Calu3 (cell line): ENCODE measurements at regions not wholly inside any gene's neighbourhood (a gene's known extent, or its start where the extent isn't known, plus 50 kb on each side); places are given as distances from the start of the nearest gene placed in this dataset.

Experiments
- BruUV-seq: library from RNA; stranded (reverse); fragments of 400-500 nt; replicated peaks from 2 replicates; lab custom pipeline; 2021; lab: Mats Ljungman, UMichigan
- CTCF ChIA-PET: fragments of 300-600 bp; sonication (Branson Sonifier 250); formaldehyde crosslinking; loops from one replicate; lab custom pipeline; 2022; ENCODE audit warnings: antibody characterized with exemption; lab: Charles Lee
- DNase-seq: peaks from one replicate; pipeline ENCODE4 v3.0.0; 2022
- H3K27ac Mint-ChIP-seq: one replicate; pipeline ENCODE4 v1.8.0; 2022; ENCODE audit warnings: mixed read lengths; ENCODE audit not compliant: unreplicated experiment
- H3K27me3 Mint-ChIP-seq: one replicate; pipeline ENCODE4 v1.8.0; 2022; ENCODE audit warnings: mixed read lengths; ENCODE audit not compliant: unreplicated experiment
- H3K36me3 Mint-ChIP-seq: one replicate; pipeline ENCODE4 v1.8.0; 2022; ENCODE audit warnings: mild to moderate bottlenecking, moderate library complexity, mixed read lengths; ENCODE audit not compliant: insufficient read depth, unreplicated experiment
- H3K4me1 Mint-ChIP-seq: one replicate; pipeline ENCODE4 v1.8.0; 2022; ENCODE audit warnings: mild to moderate bottlenecking, low read depth, mixed read lengths; ENCODE audit not compliant: unreplicated experiment
- H3K4me3 Mint-ChIP-seq: one replicate; pipeline ENCODE4 v1.8.0; 2022; ENCODE audit warnings: mild to moderate bottlenecking, low read depth, moderate library complexity, mixed read lengths; ENCODE audit not compliant: unreplicated experiment
- H3K9me3 Mint-ChIP-seq: one replicate; pipeline ENCODE4 v1.8.0; 2022; ENCODE audit warnings: low read depth, mixed read lengths; ENCODE audit not compliant: unreplicated experiment
- intact Hi-C: fragments of 100-400 bp; cut with micrococcal nuclease; formaldehyde crosslinking; loops from one replicate; pipeline ENCODE4 v1.10.0; 2022; ENCODE audit not compliant: unreplicated experiment
- TF ChIP-seq, protein P1 (sequence below): fragments of 200-600 bp; IDR thresholded peaks from one replicate; pipeline ENCODE4 v1.8.0; 2022; ENCODE audit warnings: antibody characterized with exemption; ENCODE audit not compliant: unreplicated experiment

DNA sequence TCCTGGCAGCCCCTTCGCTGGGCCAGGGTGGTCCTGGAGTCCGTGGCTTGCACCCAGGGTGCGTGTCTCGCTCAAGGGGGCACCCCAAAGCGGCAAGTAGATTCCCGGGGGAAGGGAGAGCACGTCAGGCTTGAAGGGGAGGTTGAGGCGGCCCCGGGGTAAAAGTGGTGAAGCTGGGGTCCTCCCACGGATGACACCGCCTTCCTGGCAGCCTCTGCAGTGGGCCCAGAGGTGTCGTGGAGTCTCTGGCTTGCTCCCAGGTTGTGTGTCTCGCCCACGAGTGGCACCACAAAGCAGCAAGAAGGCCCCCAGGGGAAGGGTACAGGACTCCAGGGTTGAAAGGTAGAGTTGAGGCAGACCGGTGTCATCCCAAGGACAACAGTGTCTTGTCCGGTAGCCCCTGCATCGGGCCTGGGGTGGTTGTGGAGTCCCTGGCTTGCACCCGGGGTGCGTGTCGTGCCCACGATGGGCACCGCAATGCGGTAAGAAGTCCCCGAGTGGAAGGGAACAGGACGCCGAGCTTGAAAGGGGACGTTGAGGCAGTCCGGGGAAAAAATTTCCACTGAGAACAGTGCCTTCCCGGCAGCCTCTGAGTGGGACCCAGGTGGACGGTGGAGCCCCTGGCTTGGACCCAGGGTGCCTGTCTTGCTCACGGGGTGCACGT lies 158.0 kb upstream of the ALG10B start:
- DNase-seq = no peak
- intact Hi-C loops = no loop called here
- Mint-ChIP-seq H3K27me3 (no peaks in the 10 kb centered on the region), H3K4me1 (peaks cover 6% of the 10 kb centered on the region), H3K36me3 (no peaks in the 10 kb centered on the region), H3K4me3 (no peak overlapping the region), H3K27ac (no peak overlapping the region), H3K9me3 (peaks cover 4% of the 10 kb centered on the region)
- CTCF ChIA-PET = no interaction called here
- no TSS peak for BruUV-seq
- TF ChIP-seq, protein P1, sequence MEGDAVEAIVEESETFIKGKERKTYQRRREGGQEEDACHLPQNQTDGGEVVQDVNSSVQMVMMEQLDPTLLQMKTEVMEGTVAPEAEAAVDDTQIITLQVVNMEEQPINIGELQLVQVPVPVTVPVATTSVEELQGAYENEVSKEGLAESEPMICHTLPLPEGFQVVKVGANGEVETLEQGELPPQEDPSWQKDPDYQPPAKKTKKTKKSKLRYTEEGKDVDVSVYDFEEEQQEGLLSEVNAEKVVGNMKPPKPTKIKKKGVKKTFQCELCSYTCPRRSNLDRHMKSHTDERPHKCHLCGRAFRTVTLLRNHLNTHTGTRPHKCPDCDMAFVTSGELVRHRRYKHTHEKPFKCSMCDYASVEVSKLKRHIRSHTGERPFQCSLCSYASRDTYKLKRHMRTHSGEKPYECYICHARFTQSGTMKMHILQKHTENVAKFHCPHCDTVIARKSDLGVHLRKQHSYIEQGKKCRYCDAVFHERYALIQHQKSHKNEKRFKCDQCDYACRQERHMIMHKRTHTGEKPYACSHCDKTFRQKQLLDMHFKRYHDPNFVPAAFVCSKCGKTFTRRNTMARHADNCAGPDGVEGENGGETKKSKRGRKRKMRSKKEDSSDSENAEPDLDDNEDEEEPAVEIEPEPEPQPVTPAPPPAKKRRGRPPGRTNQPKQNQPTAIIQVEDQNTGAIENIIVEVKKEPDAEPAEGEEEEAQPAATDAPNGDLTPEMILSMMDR = no peak

DNA sequence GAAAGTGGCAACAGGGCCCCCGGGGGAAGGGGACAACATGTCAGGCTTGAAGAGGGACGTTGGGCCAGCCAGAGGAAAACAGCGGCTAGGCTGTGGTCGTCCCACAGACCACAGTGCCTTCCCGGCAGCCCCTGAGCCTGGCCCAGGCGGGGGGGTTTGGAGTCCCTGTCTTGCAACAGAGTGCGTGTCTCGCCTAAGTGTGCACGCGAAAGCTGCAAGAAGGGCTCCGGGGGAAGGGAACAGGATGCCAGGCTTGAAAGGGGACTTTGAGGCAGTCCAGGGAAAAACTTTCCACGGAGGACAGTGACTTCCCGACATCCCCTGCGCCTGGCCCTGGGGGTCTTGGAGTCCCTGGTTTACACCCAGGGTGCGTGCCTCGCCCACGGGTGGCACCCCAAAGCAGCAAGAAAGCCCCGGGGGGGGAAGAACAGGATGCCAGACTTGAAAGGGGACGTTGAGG lies 157.5 kb upstream of the ALG10B start:
- no peak overlapping the region for H3K27ac Mint-ChIP-seq
- H3K9me3 Mint-ChIP-seq = peaks cover 4% of the 10 kb centered on the region

DNA sequence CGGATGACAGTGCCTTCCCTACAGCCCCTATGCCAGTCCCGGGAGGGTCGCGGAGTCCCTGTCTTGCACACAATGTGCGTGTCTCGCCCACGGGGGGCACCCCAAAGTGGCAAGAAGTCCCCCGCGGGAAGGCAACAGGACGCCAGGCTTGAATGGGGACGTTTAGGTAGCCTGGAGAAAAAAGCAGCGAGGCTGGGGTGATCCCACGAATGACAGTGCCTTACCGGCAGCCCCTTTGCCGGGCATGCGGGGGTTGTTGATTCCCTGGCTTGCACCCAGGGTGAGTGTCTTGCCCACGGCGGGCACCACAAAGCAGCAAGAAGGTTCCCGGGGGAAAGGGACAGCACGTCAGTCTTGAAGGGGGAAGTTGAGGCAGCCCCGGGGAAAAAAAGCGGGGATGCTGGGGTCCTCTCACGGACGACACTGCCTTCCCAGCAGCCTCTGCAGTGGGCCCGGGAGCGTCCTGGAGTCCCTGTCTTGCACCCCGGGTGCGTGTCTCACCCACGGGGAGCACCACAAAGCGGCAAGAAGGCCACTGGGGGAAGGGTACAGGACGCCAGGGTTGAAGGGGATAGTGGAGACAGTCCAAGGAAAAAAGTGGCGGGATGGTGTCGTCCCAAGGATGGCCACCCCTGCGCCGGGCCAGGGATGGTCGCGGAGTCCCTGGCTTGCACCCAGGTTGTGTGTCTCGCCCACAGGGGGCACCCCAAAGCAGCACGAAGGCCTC lies 156.8 kb upstream of the ALG10B start:
- H3K4me3 Mint-ChIP-seq = no peak overlapping the region
- DNase-seq = no peak
- CTCF ChIA-PET = no interaction called here
- H3K36me3 Mint-ChIP-seq = no peaks in the 10 kb centered on the region
- no TSS peak for BruUV-seq
- no peaks in the 10 kb centered on the region for H3K4me1 Mint-ChIP-seq
- intact Hi-C loops = no loop called here
- no peaks in the 10 kb centered on the region for H3K27me3 Mint-ChIP-seq
- H3K9me3 Mint-ChIP-seq = peaks cover 4% of the 10 kb centered on the region
- no peak overlapping the region for H3K27ac Mint-ChIP-seq
- TF ChIP-seq, protein P1 = no peak

More for the DNA sequence above, 157.5 kb upstream of the ALG10B start:
- intact Hi-C loops = no loop called here
- DNase-seq = no peak
- no TSS peak for BruUV-seq
- no peaks in the 10 kb centered on the region for H3K36me3 Mint-ChIP-seq
- TF ChIP-seq, protein P1 = no peak
- no peak overlapping the region for H3K4me3 Mint-ChIP-seq
- H3K27me3 Mint-ChIP-seq = no peaks in the 10 kb centered on the region
- CTCF ChIA-PET = no interaction called here
- no peaks in the 10 kb centered on the region for H3K4me1 Mint-ChIP-seq

DNA sequence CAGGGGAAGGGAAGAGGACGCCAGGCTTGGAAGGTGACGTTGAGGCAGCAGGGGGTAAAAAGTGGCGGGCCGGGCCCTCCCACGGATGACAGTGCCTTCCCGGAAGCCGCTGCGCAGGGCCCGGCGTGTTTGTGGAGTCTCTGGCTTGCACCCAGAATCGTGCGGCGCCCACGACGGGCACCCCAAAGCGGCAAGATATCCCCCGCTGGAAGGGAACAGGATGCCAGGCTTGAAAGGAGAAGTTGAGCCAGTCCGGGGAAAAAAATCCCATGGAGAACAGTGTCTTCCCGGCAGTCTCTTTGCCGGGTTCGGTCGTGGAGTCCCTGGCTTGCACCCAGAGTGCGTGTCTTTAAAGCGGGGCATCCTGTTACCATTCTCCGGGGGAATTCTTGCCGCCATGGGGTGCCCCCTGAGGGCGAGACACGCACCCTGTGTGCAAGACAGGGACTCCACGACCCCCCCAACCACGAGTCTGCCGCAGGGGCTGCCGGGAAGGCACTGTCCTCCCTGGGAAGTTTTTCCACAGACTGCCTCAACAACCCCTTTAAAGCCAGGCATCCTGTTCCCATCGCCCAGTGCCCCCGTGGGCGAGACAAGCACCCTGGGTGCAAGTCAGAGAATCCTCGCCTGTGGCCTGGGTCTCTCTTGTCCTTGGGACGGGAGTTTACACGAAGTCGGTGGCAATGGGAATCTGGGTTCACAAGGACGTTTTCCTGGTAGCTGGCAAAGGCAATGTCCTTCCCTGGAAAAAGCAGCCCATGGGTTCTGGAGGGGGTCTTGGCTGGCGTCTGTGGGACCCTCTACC lies 156.1 kb upstream of the ALG10B start:
- Mint-ChIP-seq H3K27me3 (no peaks in the 10 kb centered on the region), H3K9me3 (peaks cover 4% of the 10 kb centered on the region), H3K27ac (no peak overlapping the region), H3K4me1 (no peaks in the 10 kb centered on the region), H3K4me3 (no peak overlapping the region), H3K36me3 (no peaks in the 10 kb centered on the region)
- intact Hi-C loops = no loop called here
- CTCF ChIA-PET = no interaction called here
- no TSS peak for BruUV-seq
- TF ChIP-seq, protein P1 = no peak
- no peak for DNase-seq
